GM12878 (cell line): ENCODE measurements at regions not wholly inside any gene's neighbourhood (a gene's known extent, or its start where the extent isn't known, plus 50 kb on each side); places are given as distances from the start of the nearest gene placed in this dataset.

Source experiments
- ATAC-seq: fragments of 200-7000 bp; cut with Tn5 transposase; 3 replicates; pipeline ENCODE4 v1.9.1; 2020; ENCODE audit warnings: mild to moderate bottlenecking, moderate library complexity
- BruUV-seq: library from RNA; stranded (reverse); fragments of 400-500 nt; replicated peaks from 2 replicates; lab custom pipeline; 2021; lab: Mats Ljungman, UMichigan
- CTCF ChIA-PET: fragments of 300-600 bp; sonication (Branson Sonifier 250); formaldehyde crosslinking; extraction: SDS; loops from one replicate; lab custom pipeline; 2021; ENCODE audit warnings: inconsistent platforms; lab: Yijun Ruan, JAX
- POLR2A ChIA-PET: fragments of 350-600 bp; formaldehyde crosslinking; extraction: SDS; loops from one replicate; lab custom pipeline; 2021; ENCODE audit warnings: inconsistent platforms; lab: Charles Lee
- RAD21 ChIA-PET: fragments of 300-600 bp; sonication (Branson Sonifier 250); formaldehyde crosslinking; loops from one replicate; lab custom pipeline; 2023; ENCODE audit warnings: antibody characterized with exemption; ENCODE audit not compliant: unreplicated experiment; lab: Charles Lee
- SMC1A ChIA-PET: fragments of 300-600 bp; sonication (Branson Sonifier 250); formaldehyde crosslinking; loops from one replicate; lab custom pipeline; 2023; ENCODE audit not compliant: unreplicated experiment, uncharacterized antibody; lab: Charles Lee
- DNase-seq: peaks from one replicate; pipeline ENCODE4 v3.0.0-alpha.2; 2011; ENCODE audit warnings: low read depth, low spot score
- FAIRE-seq: peaks from 3 replicates; lab custom pipeline; 2011; peaks lifted over from hg19 to GRCh38; lab: Jason Lieb, UNC
- H2AFZ ChIP-seq: 2 replicates; pipeline ENCODE4 v1.6.0; 2011; ENCODE audit warnings: low read depth, low read length, control low read depth; ENCODE audit not compliant: control insufficient read depth
- H3K27ac ChIP-seq: 2 replicates; pipeline ENCODE4 v1.5.1; 2011; ENCODE audit warnings: control low read depth; ENCODE audit not compliant: control insufficient read depth, insufficient read depth
- H3K27me3 ChIP-seq, 2 experiments: replicated peaks in 1 of 2; 2 replicates each; pipeline versions ENCODE4 v1.6.0 to v1.6.1; 2011; ENCODE audit warnings: low read length in 1 of 2; ENCODE audit not compliant: control insufficient read depth in 2 of 2, insufficient read depth in 2 of 2
- H3K36me3 ChIP-seq, 2 experiments: 2 replicates each; pipeline ENCODE4 v1.5.1; 2011; ENCODE audit warnings: low read length in 1 of 2; ENCODE audit not compliant: control insufficient read depth in 2 of 2, insufficient read depth in 2 of 2
- H3K4me1 ChIP-seq: 2 replicates; pipeline ENCODE4 v1.6.1; 2011; ENCODE audit warnings: mild to moderate bottlenecking, low read length, moderate library complexity, mixed read lengths; ENCODE audit not compliant: control insufficient read depth, insufficient read depth
- H3K4me2 ChIP-seq: 2 replicates; pipeline ENCODE4 v1.6.0; 2011; ENCODE audit warnings: control low read depth; ENCODE audit not compliant: control insufficient read depth, insufficient read depth
- H3K4me3 ChIP-seq: fragments of 200-600 bp; sonication (generic); 2 replicates; pipeline ENCODE4 v1.5.1; 2016
- H3K79me2 ChIP-seq: 2 replicates; pipeline ENCODE4 v1.6.0; 2011; ENCODE audit warnings: low read length; ENCODE audit not compliant: control insufficient read depth, insufficient read depth
- H3K9ac ChIP-seq: 2 replicates; pipeline ENCODE4 v1.8.0; 2011; ENCODE audit warnings: low read length, control low read depth, mixed read lengths; ENCODE audit not compliant: control insufficient read depth, insufficient read depth
- H3K9me3 ChIP-seq: replicated peaks from 3 replicates; pipeline ENCODE4 v1.5.1; 2011; ENCODE audit warnings: mild to moderate bottlenecking, low read length; ENCODE audit not compliant: control insufficient read depth, insufficient read depth
- H4K20me1 ChIP-seq: 2 replicates; pipeline ENCODE4 v1.6.0; 2011; ENCODE audit not compliant: control insufficient read depth, insufficient read depth
- BHLHE40 ChIP-seq, 2 experiments: fragments of 450-650 bp in 1 of 2; IDR thresholded peaks; 2 replicates each; pipeline ENCODE4 v1.6.1; 2011 to 2017; ENCODE audit warnings: low read depth in 2 of 2, borderline replicate concordance in 1 of 2, improper control_type of control experiment in 1 of 2, low read length in 1 of 2, mild to moderate bottlenecking in 1 of 2
- BRCA1 ChIP-seq: IDR thresholded peaks from 2 replicates; pipeline ENCODE4 v1.6.1; 2011; ENCODE audit warnings: low read depth, low read length, improper control_type of control experiment
- E2F8 ChIP-seq: fragments of 450-650 bp; IDR thresholded peaks from 2 replicates; pipeline ENCODE4 v1.6.1; 2018; ENCODE audit warnings: mild to moderate bottlenecking, low read depth, moderate library complexity; ENCODE audit not compliant: partially characterized antibody
- FOXK2 ChIP-seq: fragments of 450-650 bp; IDR thresholded peaks from 2 replicates; pipeline ENCODE4 v1.6.1; 2017; ENCODE audit warnings: mild to moderate bottlenecking, moderate library complexity
- HCFC1 ChIP-seq: fragments of 150-350 bp; IDR thresholded peaks from 2 replicates; pipeline ENCODE4 v1.6.1; 2014; ENCODE audit warnings: low read length
- IKZF2 ChIP-seq, 2 experiments: fragments of 450-650 bp; IDR thresholded peaks; 2 replicates each; pipeline ENCODE4 v1.6.1; 2017; ENCODE audit warnings: mild to moderate bottlenecking in 2 of 2, moderate library complexity in 2 of 2
- JUNB ChIP-seq: IDR thresholded peaks from 2 replicates; pipeline ENCODE4 v1.6.1; 2016; ENCODE audit warnings: antibody characterized with exemption, mild to moderate bottlenecking
- NR2C2 ChIP-seq: IDR thresholded peaks from 2 replicates; pipeline ENCODE4 v1.6.1; 2011; ENCODE audit warnings: borderline replicate concordance, low read depth; ENCODE audit not compliant: control insufficient read depth, insufficient read length
- SRF ChIP-seq, 2 experiments: IDR thresholded peaks; 2 replicates each; pipeline ENCODE4 v1.6.1; 2011; ENCODE audit warnings: low read depth in 2 of 2, low read length in 2 of 2, mild to moderate bottlenecking in 1 of 2, moderate library complexity in 1 of 2
- TCF7 ChIP-seq: IDR thresholded peaks from 2 replicates; pipeline ENCODE4 v1.6.1; 2014; ENCODE audit warnings: antibody characterized with exemption, borderline replicate concordance
- ZBTB33 ChIP-seq: fragments of 450-650 bp; IDR thresholded peaks from 2 replicates; pipeline ENCODE4 v1.6.1; 2017; ENCODE audit warnings: mild to moderate bottlenecking
- ZBTB4 ChIP-seq: fragments of 450-650 bp; formaldehyde crosslinking; IDR thresholded peaks from 2 replicates; pipeline ENCODE4 v1.4.0; 2022; ENCODE audit warnings: mild to moderate bottlenecking, moderate library complexity
- ZNF24 ChIP-seq: fragments of 450-650 bp; IDR thresholded peaks from 2 replicates; pipeline ENCODE4 v1.6.1; 2017; ENCODE audit warnings: antibody characterized with exemption, mild to moderate bottlenecking
- WGBS: methylation state at CpG from one replicate; pipeline ENCODE4 v1.1.6; 2016; ENCODE audit warnings: low lambda C conversion rate; ENCODE audit not compliant: insufficient replicate concordance, insufficient coverage; ENCODE audit errors: missing lambda C conversion rate; 5-methylcytosine and 5-hydroxymethylcytosine counted together
- in situ Hi-C: fragments of 300-500 bp; cut with MboI; formaldehyde crosslinking; loops from 9 replicates; pipeline ENCODE4 v1.14.3; 2018; ENCODE audit warnings: mixed read lengths
- intact Hi-C: fragments of 100-400 bp; cut with micrococcal nuclease; formaldehyde crosslinking; loops from one replicate; pipeline ENCODE4 v1.14.2; 2022; ENCODE audit not compliant: unreplicated experiment
- TF ChIP-seq, protein P1 (sequence below): IDR thresholded peaks from 2 replicates; pipeline ENCODE4 v1.6.1; 2011; ENCODE audit warnings: borderline replicate concordance, low read depth, mild to moderate bottlenecking, moderate library complexity, mixed read lengths, low read length; ENCODE audit not compliant: insufficient read depth; ENCODE audit errors: extremely low read length

- ATAC-seq: no peak
- CTCF ChIA-PET: no interaction called here
- no peaks in the 10 kb centered on the region for H3K4me1 ChIP-seq
- SMC1A ChIA-PET: no interaction called here
- DNase-seq: no peak
- H2AFZ ChIP-seq: no peak overlapping the region
- no peak overlapping the region for H3K27ac ChIP-seq
- no TSS peak for BruUV-seq
- FAIRE-seq: no peak
- in situ Hi-C loops: no loop called here
- WGBS: 69% methylated on average over 17 of the region's 17 CpGs
- no peak overlapping the region for H3K9ac ChIP-seq
- no peaks in the 10 kb centered on the region for H4K20me1 ChIP-seq
- RAD21 ChIA-PET: no interaction called here
- no peak overlapping the region for H3K4me2 ChIP-seq
- POLR2A ChIA-PET: no interaction called here
- no peaks in the 10 kb centered on the region for H3K27me3 ChIP-seq
- no peak overlapping the region for H3K4me3 ChIP-seq
- H3K9me3 ChIP-seq: no peaks in the 10 kb centered on the region; the same call in 2 of the 3 replicates
- no peaks in the 10 kb centered on the region for H3K36me3 ChIP-seq
- TF ChIP-seq ZBTB33: no peak
- TF ChIP-seq, protein P1, sequence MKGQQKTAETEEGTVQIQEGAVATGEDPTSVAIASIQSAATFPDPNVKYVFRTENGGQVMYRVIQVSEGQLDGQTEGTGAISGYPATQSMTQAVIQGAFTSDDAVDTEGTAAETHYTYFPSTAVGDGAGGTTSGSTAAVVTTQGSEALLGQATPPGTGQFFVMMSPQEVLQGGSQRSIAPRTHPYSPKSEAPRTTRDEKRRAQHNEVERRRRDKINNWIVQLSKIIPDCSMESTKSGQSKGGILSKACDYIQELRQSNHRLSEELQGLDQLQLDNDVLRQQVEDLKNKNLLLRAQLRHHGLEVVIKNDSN: no peak
- TF ChIP-seq SRF (IDR thresholded peaks at IDR 0.05; ENCODE audit: low read depth in 2 of 2, low read length in 2 of 2): no peak
- no peak for TF ChIP-seq HCFC1
- no peak for TF ChIP-seq BRCA1
- no peak for TF ChIP-seq NR2C2
- TF ChIP-seq ZBTB4 (CRISPR knock-in tag): no peak
- TF ChIP-seq IKZF2 (IDR thresholded peaks at IDR 0.05): no peak
- no peak for TF ChIP-seq E2F8
- no peak for TF ChIP-seq TCF7
- TF ChIP-seq JUNB: no peak
- TF ChIP-seq BHLHE40 (IDR thresholded peaks at IDR 0.05; ENCODE audit: borderline replicate concordance in 1 of 2, low read depth in 2 of 2, low read length in 1 of 2): no peak
- no peak for TF ChIP-seq ZNF24
- TF ChIP-seq FOXK2: no peak
- intact Hi-C loops: no loop called here
- no peaks in the 10 kb centered on the region for H3K79me2 ChIP-seq
Observed at GRCh38 chr5:2110934-2111462, 228.3 kb upstream of the IRX4 start.
